ENCODE measurements at regions not wholly inside any gene's neighbourhood (a gene's known extent, or its start where the extent isn't known, plus 50 kb on each side); places are given as distances from the start of the nearest gene placed in this dataset.

DNA sequence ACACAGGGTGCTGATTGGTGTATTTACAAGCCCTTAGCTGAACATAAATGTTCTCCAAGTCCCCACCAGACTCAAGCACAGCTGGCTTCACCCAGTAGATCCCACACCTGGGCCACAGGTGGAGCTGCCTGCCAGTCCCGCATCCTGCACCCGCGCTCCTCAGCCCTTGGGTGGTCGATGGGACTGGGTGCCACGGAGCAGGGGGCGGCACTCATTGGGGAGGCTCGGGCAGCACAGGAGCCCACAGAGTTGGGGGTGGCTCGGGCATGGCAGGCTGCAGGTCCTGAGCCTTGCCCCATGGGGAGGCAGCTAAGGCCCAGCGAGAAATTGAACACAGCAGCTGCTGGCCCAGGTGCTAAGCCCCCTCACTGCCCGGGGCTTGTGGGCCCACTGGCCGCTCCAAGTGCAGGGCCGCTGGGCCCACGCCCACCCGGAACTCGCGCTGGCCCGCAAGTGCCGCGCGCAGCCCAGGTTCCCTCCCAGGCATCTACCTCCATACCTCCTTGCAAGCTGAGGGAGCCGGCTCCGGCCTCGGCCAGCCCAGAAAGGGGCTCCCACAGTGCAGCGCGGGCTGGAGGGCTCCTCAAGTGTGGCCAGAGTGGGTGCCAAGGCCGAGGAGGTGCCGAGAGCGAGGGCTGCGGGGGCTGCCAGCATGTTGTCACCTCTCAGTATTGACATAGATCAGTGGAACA is 442.7 kb downstream of the OCA2 start:
- H3K27ac Mint-ChIP-seq, result no peak overlapping the region
- peaks cover 0 to 4% (median 2%) of the 10 kb centered on the region in 3 donors for H3K9me3 Mint-ChIP-seq
- no peaks in the 10 kb centered on the region for H3K27me3 Mint-ChIP-seq
- H3K36me3 Mint-ChIP-seq, result peaks cover 3% of the 10 kb centered on the region
- no peaks in the 10 kb centered on the region for H3K4me1 Mint-ChIP-seq
- H3K4me3 Mint-ChIP-seq, result no peak overlapping the region

DNA sequence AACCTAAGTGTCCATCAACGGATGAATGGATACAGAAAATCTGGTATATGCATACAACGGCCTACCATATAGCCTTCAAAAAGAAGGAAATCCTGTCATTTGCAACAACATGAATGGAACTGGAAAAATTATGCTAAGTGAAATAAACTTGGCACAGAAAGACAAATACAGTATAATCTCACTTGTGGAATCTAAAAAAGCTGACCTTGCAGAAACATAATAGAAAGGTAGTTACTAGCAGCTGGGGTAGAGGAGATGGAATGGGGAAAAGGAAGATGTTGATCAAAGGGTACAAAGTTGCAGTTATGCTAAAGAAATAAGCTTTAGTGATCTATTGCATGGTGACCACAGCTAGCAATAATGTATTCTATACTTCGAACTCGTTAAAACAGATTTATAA is 444.1 kb downstream of the OCA2 start:
- H3K4me1 Mint-ChIP-seq, result no peaks in the 10 kb centered on the region
- peaks cover 0 to 4% (median 2%) of the 10 kb centered on the region in 3 donors for H3K9me3 Mint-ChIP-seq
- H3K36me3 Mint-ChIP-seq, result peaks cover 3% of the 10 kb centered on the region
- H3K27ac Mint-ChIP-seq, result no peak overlapping the region
- H3K27me3 Mint-ChIP-seq, result no peaks in the 10 kb centered on the region
- H3K4me3 Mint-ChIP-seq, result no peak overlapping the region

DNA sequence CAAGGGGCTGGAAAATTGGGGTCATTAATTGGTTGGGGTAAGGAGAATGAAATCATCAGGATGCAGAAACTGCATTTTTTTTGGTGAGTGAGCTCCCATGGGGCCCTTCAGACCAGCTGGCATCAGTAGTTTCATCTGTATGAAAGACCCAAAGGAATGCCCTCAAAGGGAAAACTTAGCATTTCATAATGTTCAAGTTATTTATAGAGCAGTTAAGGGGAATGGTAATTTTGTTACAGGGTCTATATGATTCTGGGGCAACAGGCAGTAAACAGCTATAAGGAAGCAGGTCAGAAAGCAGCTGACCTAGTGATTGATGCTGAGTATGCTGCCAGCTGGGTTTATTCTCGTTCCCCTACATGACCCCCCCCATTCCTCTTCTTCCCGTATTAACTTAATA is 448.9 kb downstream of the OCA2 start:
- peaks cover 0 to 4% (median 0%) of the 10 kb centered on the region in 3 donors for H3K9me3 Mint-ChIP-seq
- H3K27ac Mint-ChIP-seq, result no peak overlapping the region
- H3K36me3 Mint-ChIP-seq, result peaks cover 3% of the 10 kb centered on the region

GRCh38 chr15:27648359-27648758 is 450.8 kb downstream of the OCA2 start:
- H3K27me3 Mint-ChIP-seq, result no peaks in the 10 kb centered on the region
- H3K27ac Mint-ChIP-seq, result no peak overlapping the region
- H3K4me3 Mint-ChIP-seq, result no peak overlapping the region
- H3K9me3 Mint-ChIP-seq, result peaks cover 0 to 8% (median under 1%) of the 10 kb centered on the region in 3 donors
- peaks cover 0 to 3% (median 0%) of the 10 kb centered on the region in 3 donors for H3K4me1 Mint-ChIP-seq
- H3K36me3 Mint-ChIP-seq, result no peaks in the 10 kb centered on the region

More for the DNA sequence above, 448.9 kb downstream of the OCA2 start:
- Mint-ChIP-seq H3K27me3 (no peaks in the 10 kb centered on the region), H3K4me3 (no peak overlapping the region), H3K4me1 (no peaks in the 10 kb centered on the region)

GRCh38 chr15:27646531-27646930 is 452.6 kb downstream of the OCA2 start:
- peaks cover 4 to 16% (median 7%) of the 10 kb centered on the region in 3 donors for H3K9me3 Mint-ChIP-seq
- H3K4me1 Mint-ChIP-seq, result peaks cover 0 to 3% (median 0%) of the 10 kb centered on the region in 3 donors
- no peak overlapping the region for H3K27ac Mint-ChIP-seq
- no peak overlapping the region for H3K4me3 Mint-ChIP-seq
- no peaks in the 10 kb centered on the region for H3K27me3 Mint-ChIP-seq
- peaks cover 3% of the 10 kb centered on the region for H3K36me3 Mint-ChIP-seq

DNA sequence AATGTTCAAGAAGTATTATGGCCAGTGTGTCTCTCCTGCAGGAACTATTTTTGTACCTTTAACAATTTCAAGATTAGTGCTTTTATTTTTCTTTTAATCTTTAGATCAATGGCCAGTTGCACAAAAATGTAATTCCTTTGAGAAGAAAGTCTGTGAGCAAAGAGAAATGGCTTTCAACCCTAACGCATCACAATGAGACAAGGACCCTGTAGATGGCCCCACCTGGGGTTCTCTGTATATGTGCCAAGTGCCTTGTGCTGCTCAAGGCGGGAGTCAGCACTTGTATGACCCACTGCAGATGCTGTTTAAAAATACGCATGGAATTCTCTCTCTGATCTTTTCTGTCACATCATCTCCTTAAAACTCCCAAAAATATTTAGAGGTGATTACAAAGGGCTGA is 453.4 kb downstream of the OCA2 start:
- Mint-ChIP-seq H3K27ac (no peak overlapping the region), H3K4me3 (no peak overlapping the region), H3K9me3 (peaks cover 4 to 20% (median 7%) of the 10 kb centered on the region in 3 donors), H3K27me3 (no peaks in the 10 kb centered on the region), H3K36me3 (peaks cover 3% of the 10 kb centered on the region), H3K4me1 (peaks cover 0 to 3% (median 0%) of the 10 kb centered on the region in 3 donors)

DNA sequence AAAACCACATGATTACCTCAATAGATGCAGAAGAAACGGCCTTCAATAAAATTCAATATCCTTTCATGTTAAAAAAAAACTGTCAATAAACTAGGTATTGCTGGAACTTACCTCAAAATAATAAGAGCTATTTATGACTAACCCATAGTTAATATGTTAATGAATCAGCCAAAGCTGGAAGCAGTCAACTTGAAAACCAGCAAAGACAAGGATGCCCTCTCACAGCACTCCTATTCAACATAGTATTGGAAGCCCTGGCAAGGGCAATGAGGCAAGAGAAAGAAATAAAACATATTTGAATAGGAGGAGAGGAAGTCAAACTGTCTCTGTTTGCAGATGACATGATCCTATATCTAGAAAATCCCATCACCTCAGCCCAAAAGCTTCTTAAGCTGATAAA is 456.1 kb downstream of the OCA2 start:
- H3K4me3 Mint-ChIP-seq, result no peak overlapping the region
- peaks cover 9 to 33% (median 11%) of the 10 kb centered on the region in 3 donors for H3K9me3 Mint-ChIP-seq
- H3K4me1 Mint-ChIP-seq, result peaks cover 0 to 3% (median 0%) of the 10 kb centered on the region in 3 donors
- H3K36me3 Mint-ChIP-seq, result peaks cover 3% of the 10 kb centered on the region
- no peaks in the 10 kb centered on the region for H3K27me3 Mint-ChIP-seq
- no peak overlapping the region for H3K27ac Mint-ChIP-seq

- H3K9me3 Mint-ChIP-seq, result peaks cover 9 to 33% (median 11%) of the 10 kb centered on the region in 3 donors
- no peak overlapping the region for H3K4me3 Mint-ChIP-seq
Observed at GRCh38 chr15:27639595-27639994, 459.5 kb downstream of the OCA2 start.

DNA sequence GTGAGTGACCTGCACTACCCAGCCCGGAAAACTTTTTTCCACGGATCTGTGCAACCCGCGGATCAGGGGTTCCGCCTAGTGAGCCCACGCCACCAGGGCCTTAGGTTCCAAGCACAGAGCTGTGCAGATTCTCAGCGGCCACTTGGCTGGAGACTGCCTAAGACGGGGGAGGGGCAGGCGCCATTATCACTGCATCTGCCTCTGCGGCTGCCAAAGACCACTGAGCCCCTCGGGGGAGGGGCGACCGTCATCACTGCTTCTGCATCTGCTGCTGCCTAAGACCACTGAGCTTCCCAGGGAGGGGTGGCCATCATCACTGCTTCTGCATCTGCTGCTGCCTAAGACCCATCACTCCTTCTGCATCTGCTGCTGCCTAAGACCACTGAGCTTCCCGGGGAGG is 460.2 kb downstream of the OCA2 start:
- H3K27me3 Mint-ChIP-seq, result no peaks in the 10 kb centered on the region
- H3K4me3 Mint-ChIP-seq, result no peak overlapping the region
- H3K4me1 Mint-ChIP-seq, result peaks cover 0 to 1% (median 0%) of the 10 kb centered on the region in 3 donors
- peaks cover 9 to 30% (median 11%) of the 10 kb centered on the region in 3 donors for H3K9me3 Mint-ChIP-seq
- H3K36me3 Mint-ChIP-seq, result peaks cover 3% of the 10 kb centered on the region
- no peak overlapping the region for H3K27ac Mint-ChIP-seq

More at GRCh38 chr15:27639595-27639994, 459.5 kb downstream of the OCA2 start:
- peak overlapping the region in 1 of 3 donors; percentile 71 for H3K27ac Mint-ChIP-seq
- peaks cover 3% of the 10 kb centered on the region for H3K36me3 Mint-ChIP-seq
- peaks cover 0 to 3% (median 0%) of the 10 kb centered on the region in 3 donors for H3K4me1 Mint-ChIP-seq
- no peaks in the 10 kb centered on the region for H3K27me3 Mint-ChIP-seq

DNA sequence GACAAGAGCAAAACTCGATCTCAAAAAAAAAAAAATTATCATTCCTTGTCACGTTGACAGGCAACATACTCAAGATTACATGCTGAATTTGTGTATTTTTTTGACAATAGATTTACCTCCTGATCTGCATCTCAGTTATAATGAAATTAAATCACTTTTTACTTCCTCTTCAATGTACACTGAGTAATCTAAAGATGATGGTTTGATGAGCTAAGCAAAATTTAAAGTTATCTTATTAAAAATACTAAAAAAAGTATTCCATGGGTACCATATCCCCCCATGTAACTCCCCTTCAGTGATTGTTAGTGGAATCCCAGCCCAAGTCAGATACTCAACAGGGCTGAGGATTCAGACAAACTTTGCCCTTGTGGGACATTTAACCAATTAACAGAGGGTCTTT is 463.2 kb downstream of the OCA2 start:
- Mint-ChIP-seq H3K27ac (no peak overlapping the region), H3K27me3 (no peaks in the 10 kb centered on the region), H3K4me3 (no peak overlapping the region), H3K9me3 (peaks cover 5 to 20% (median 6%) of the 10 kb centered on the region in 3 donors), H3K36me3 (no peaks in the 10 kb centered on the region), H3K4me1 (peaks cover 0 to 1% (median 0%) of the 10 kb centered on the region in 3 donors)

DNA sequence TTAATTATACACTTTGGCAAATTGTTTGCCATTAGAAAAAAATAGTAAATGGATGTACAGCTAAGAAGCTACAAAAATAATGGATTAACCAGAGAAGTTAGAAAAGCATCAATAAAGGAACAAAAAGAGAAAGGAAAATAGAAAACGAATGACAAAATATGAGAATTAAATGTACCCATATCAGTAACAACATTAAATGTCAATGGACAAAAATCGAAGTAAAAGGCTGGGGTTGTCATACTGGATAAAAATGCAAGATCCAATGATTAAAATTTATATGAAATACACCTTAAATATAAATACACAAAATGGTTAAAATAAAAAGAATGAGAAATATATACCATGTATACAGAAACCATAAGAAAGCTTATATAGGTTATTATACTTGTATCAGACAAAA is 470.6 kb downstream of the OCA2 start:
- Mint-ChIP-seq H3K36me3 (no peaks in the 10 kb centered on the region), H3K27me3 (no peaks in the 10 kb centered on the region), H3K9me3 (peaks cover 2 to 19% (median 13%) of the 10 kb centered on the region in 3 donors), H3K4me1 (no peaks in the 10 kb centered on the region), H3K4me3 (no peak overlapping the region), H3K27ac (no peak overlapping the region)

- Mint-ChIP-seq H3K36me3 (no peaks in the 10 kb centered on the region), H3K27ac (no peak overlapping the region), H3K27me3 (no peaks in the 10 kb centered on the region), H3K4me3 (no peak overlapping the region), H3K9me3 (peaks cover 2 to 25% (median 13%) of the 10 kb centered on the region in 3 donors), H3K4me1 (no peaks in the 10 kb centered on the region)
Observed at GRCh38 chr15:27627623-27628022, 471.5 kb downstream of the OCA2 start.

DNA sequence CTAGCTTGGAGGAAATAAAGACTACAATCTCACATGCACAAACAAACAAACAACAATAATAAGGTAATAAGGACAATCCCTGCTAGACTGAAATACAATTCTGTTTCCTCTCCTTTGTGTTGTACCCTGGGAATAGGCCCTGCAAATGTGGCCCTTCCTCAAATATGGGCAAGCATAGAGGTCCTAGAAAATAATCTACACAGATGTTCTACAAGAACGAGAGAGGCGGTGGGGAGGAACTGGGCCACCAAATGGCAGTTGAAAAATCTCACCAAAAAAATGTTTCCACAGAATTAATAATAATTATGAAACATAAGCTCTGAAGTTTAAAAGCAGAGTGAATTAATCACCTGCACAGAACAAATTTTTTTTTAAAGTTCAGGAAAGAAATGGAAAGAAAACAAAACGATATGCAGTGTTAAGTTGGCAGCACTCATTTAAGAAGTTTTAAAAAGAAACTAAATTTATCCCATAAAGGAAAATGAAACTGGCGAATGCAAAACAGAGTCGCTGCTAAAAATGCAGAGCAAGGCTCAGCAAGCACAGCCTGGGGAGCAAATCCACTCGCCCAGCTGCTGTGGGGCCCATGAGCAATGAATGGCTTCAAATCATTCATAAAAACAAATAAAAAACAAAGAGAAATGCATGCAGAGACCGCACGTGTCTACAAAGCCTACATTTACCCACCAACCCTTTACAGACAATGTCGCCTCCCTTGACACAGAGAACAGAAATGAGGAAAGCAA is 475.4 kb downstream of the OCA2 start:
- Mint-ChIP-seq H3K27ac (no peak overlapping the region), H3K4me3 (peak overlapping the region in 1 of 4 donors; percentile 19), H3K36me3 (no peaks in the 10 kb centered on the region), H3K9me3 (peaks cover 2 to 27% (median 11%) of the 10 kb centered on the region in 3 donors), H3K4me1 (no peaks in the 10 kb centered on the region), H3K27me3 (no peaks in the 10 kb centered on the region)

- Mint-ChIP-seq H3K4me1 (no peaks in the 10 kb centered on the region), H3K4me3 (no peak overlapping the region), H3K9me3 (peaks cover 0 to 23% (median 7%) of the 10 kb centered on the region in 3 donors), H3K27ac (no peak overlapping the region), H3K36me3 (no peaks in the 10 kb centered on the region), H3K27me3 (no peaks in the 10 kb centered on the region)
Observed at GRCh38 chr15:27623149-27623548, 476.0 kb downstream of the OCA2 start.

GRCh38 chr15:27622371-27622770 is 476.7 kb downstream of the OCA2 start:
- Mint-ChIP-seq H3K4me1 (no peaks in the 10 kb centered on the region), H3K36me3 (no peaks in the 10 kb centered on the region), H3K27me3 (no peaks in the 10 kb centered on the region), H3K27ac (no peak overlapping the region), H3K9me3 (peaks cover 0 to 21% (median 4%) of the 10 kb centered on the region in 3 donors), H3K4me3 (no peak overlapping the region)

Data from IgD-negative memory B cell (primary cell).